GM10266 (cell line): ENCODE measurements at regions not wholly inside any gene's neighbourhood (a gene's known extent, or its start where the extent isn't known, plus 50 kb on each side); places are given as distances from the start of the nearest gene placed in this dataset.

Source experiments
- DNase-seq: peaks from one replicate; pipeline ENCODE4 v3.0.0; 2012; ENCODE audit errors: extremely low spot score
- CTCF ChIP-seq: IDR thresholded peaks from 2 replicates; pipeline ENCODE4 v1.5.1; 2012; ENCODE audit warnings: mild to moderate bottlenecking, low read depth; ENCODE audit not compliant: control insufficient read depth, insufficient read depth; ENCODE audit errors: missing control alignments

- DNase-seq, result no peak
- no peak for TF ChIP-seq CTCF
Observed at GRCh38 chr5:9953691-9954090, 296.0 kb downstream of the ATPSCKMT start.

GRCh38 chr5:9951865-9952516 lies 297.7 kb downstream of the ATPSCKMT start:
- no peak for TF ChIP-seq CTCF
- no peak for DNase-seq

- no peak for DNase-seq
Observed at GRCh38 chr5:9947944-9948343, 301.7 kb downstream of the ATPSCKMT start.

GRCh38 chr5:9947225-9947714 lies 302.4 kb downstream of the ATPSCKMT start:
- TF ChIP-seq CTCF, result no peak
- DNase-seq, result no peak

More at GRCh38 chr5:9947944-9948343, 301.7 kb downstream of the ATPSCKMT start:
- no peak for TF ChIP-seq CTCF

GRCh38 chr5:9932770-9933169 lies 302.6 kb upstream of the TAS2R1 start:
- no peak for DNase-seq
- no peak for TF ChIP-seq CTCF

GRCh38 chr5:9930156-9930555 lies 300.0 kb upstream of the TAS2R1 start:
- TF ChIP-seq CTCF, result no peak
- no peak for DNase-seq

- no peak for TF ChIP-seq CTCF
- DNase-seq, result no peak
Observed at GRCh38 chr5:9928326-9928725, 298.2 kb upstream of the TAS2R1 start.
